HUES6 (cell line): ENCODE measurements at regions not wholly inside any gene's neighbourhood (a gene's known extent, or its start where the extent isn't known, plus 50 kb on each side); places are given as distances from the start of the nearest gene placed in this dataset.

Experiments
- H3K27ac ChIP-seq: 2 replicates; pipeline ENCODE4 v1.7.0; 2013; ENCODE audit warnings: low read depth, mild to moderate bottlenecking, low read length, inconsistent platforms
- H3K27me3 ChIP-seq: 2 replicates; pipeline ENCODE4 v1.6.1; 2013; ENCODE audit warnings: low read length; ENCODE audit not compliant: control insufficient read depth, insufficient read depth
- H3K36me3 ChIP-seq: 2 replicates; pipeline ENCODE4 v1.6.1; 2013; ENCODE audit warnings: low read length; ENCODE audit not compliant: control insufficient read depth, insufficient read depth
- H3K4me1 ChIP-seq: 2 replicates; pipeline ENCODE4 v1.6.1; 2013; ENCODE audit warnings: low read length; ENCODE audit not compliant: control insufficient read depth, insufficient read depth
- H3K4me3 ChIP-seq: 2 replicates; pipeline ENCODE4 v1.5.1; 2013; ENCODE audit warnings: low read depth, low read length
- H3K9ac ChIP-seq: one replicate; pipeline ENCODE4 v1.6.1; 2013; ENCODE audit warnings: mild to moderate bottlenecking, low read length
- H3K9me3 ChIP-seq: 2 replicates; pipeline ENCODE4 v1.6.1; 2013; ENCODE audit warnings: low read depth, low read length; ENCODE audit not compliant: control insufficient read depth, insufficient read depth

DNA sequence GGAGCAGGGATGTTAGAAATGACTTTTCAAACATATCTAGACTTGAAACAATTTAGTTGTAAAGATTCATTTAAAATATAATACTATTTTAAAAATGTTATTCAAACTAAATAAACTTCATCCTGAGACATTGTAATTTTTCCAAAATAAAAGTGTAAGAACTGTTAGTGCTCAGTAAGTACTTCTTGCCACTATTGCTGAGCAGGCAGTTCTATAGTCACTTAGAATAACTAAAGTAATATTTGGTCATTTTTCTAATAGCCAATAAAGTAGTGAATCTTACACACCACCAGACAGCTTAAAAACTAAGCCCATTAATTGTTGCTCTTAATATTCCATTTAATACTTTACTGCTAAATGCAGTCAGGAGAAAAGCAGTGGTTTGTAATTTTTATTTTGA is 1120.0 kb upstream of the CDH10 start:
- Histone ChIP-seq H3K9ac (no peak overlapping the region), H3K36me3 (no peaks in the 10 kb centered on the region), H3K4me1 (no peaks in the 10 kb centered on the region), H3K27ac (no peak overlapping the region), H3K9me3 (peaks cover 11% of the 10 kb centered on the region; the same call in 1 of the 2 replicates), H3K27me3 (no peaks in the 10 kb centered on the region), H3K4me3 (no peak overlapping the region)

DNA sequence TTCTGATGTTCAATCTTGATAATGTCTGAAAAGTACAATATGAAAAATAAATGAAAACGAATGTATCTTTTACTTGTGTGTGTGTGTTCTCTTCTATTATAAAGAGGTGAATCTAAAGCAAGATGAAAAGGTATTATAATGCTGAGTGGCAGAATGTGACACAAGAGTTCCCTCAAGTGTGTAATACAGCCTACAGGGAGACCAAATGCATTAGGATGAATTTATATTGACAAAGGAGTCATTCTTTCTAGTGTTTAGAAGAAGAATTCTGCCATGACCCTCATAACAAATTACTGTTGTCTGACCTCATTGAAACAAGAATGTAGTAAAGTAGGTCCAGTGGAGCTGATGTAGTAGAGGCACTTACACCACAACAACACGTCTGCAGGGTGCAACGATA is 1119.0 kb upstream of the CDH10 start:
- no peaks in the 10 kb centered on the region for H3K36me3 ChIP-seq
- peaks cover 3% of the 10 kb centered on the region; the same call in 1 of the 2 replicates for H3K9me3 ChIP-seq
- no peaks in the 10 kb centered on the region for H3K27me3 ChIP-seq
- H3K27ac ChIP-seq: no peak overlapping the region
- no peak overlapping the region for H3K9ac ChIP-seq
- H3K4me3 ChIP-seq: no peak overlapping the region
- H3K4me1 ChIP-seq: no peaks in the 10 kb centered on the region

DNA sequence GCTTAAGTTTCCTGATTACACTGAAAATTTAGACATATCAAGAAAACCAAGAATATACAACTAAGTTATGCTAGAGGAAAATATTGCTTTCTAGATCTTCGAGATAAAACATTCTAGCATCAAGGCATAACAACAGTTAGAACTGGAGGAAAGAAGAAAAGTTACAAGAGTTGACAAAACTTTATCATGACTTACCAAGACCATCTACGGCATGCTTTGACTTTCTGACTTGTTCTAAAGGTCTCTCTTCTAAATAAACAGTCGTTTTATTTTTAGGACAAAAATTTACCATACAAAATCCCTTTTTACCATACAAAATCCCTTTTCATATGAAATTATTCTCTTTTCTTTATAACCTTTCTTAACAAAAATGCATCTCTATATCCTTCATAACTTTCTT is 1110.1 kb upstream of the CDH10 start:
- Histone ChIP-seq H3K27ac (no peak overlapping the region), H3K9ac (no peak overlapping the region), H3K9me3 (peaks cover 47% of the 10 kb centered on the region), H3K4me1 (no peaks in the 10 kb centered on the region), H3K4me3 (no peak overlapping the region), H3K36me3 (no peaks in the 10 kb centered on the region), H3K27me3 (no peaks in the 10 kb centered on the region)

DNA sequence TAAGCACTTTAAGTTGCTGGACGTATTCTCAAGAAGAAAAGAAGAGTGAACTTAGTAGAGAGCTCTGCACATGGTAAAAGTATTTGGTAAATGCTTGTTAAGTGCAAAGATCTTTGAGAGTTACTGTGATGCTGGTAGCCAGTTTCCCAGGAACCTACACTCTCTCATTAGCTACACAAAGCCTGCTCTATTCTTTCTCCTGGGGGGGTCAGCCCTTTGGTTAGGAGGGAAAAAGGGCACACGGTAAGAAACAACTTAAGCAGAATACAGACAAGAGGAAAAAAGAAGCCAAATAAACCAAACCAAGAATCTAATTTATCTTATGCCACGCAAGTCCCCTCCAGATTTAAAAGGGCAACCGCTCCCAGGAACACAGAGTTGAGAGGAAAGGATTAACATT is 1100.1 kb upstream of the CDH10 start:
- Histone ChIP-seq H3K4me1 (peaks cover 14% of the 10 kb centered on the region), H3K27ac (no peak overlapping the region), H3K36me3 (no peaks in the 10 kb centered on the region), H3K9ac (no peak overlapping the region), H3K4me3 (no peak overlapping the region), H3K27me3 (no peaks in the 10 kb centered on the region), H3K9me3 (0 out of 2 replicates have a peak, but pooled peaks cover 3% of the 10 kb centered on the region)

DNA sequence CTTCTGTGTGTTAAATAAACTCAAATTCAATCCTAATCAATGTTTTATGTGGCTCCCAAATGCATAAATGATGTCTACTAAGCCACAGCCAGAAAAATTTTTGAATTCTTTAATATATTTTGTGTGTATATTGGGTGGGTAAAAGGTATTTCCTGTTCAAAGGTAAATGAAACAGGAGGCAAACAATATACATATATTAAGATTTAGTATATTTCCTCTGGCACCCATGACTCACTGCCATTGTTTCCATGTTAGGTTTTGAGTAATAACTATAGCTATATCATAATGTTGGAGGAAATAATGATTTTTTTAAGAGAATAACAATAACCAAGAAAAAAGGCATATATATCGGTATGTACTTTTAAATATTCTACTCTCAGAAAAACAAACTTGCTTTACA is 1071.9 kb upstream of the CDH10 start:
- Histone ChIP-seq H3K27me3 (no peaks in the 10 kb centered on the region), H3K4me1 (0 out of 2 replicates have a peak, but pooled peaks cover 3% of the 10 kb centered on the region), H3K9me3 (no peaks in the 10 kb centered on the region), H3K9ac (no peak overlapping the region), H3K4me3 (no peak overlapping the region), H3K27ac (no peak overlapping the region), H3K36me3 (no peaks in the 10 kb centered on the region)

DNA sequence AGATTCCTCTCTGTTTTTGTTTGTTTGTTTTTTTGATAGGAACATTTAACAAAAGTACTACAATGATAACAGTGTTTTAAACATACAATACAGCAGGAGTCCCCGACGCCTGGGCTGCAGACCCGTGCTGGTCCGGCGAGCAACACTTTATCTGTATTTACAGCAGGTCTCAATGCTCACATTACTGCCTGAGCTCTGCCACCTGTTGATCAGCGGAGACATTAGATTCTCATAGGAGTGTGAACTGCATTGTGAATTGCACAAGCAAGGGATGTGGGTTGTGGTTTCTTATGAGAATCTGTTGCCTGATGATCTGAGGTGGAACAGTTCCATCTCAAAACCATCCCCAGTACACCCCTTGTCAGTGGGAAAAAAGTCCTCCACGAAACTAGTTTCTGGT is 1068.5 kb upstream of the CDH10 start:
- no peaks in the 10 kb centered on the region for H3K27me3 ChIP-seq
- H3K9ac ChIP-seq: no peak overlapping the region
- peaks cover 11% of the 10 kb centered on the region; the same call in 1 of the 2 replicates for H3K4me1 ChIP-seq
- H3K4me3 ChIP-seq: no peak overlapping the region
- H3K27ac ChIP-seq: no peak overlapping the region
- H3K9me3 ChIP-seq: no peaks in the 10 kb centered on the region
- H3K36me3 ChIP-seq: no peaks in the 10 kb centered on the region

DNA sequence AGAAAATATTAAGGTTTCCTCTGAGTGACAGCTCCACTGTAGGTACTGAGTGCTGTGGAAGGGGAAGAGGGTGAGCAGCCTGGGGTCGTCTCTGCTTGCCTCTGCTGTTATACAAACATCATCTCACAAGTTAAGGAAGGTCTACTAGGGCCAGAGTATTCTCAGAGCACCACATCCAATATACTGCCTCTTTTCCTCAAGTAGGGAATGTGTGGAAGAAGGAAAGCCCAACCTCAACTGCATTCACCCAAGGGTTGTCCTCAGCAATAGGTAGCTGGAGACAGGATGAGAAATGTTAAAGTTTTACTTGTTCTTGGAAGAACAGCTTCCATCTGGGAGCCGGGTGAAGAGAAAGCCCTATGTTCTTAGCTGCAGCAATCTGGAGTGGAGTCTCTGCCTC is 1062.3 kb upstream of the CDH10 start:
- H3K27me3 ChIP-seq: no peaks in the 10 kb centered on the region
- H3K36me3 ChIP-seq: no peaks in the 10 kb centered on the region
- no peak overlapping the region for H3K9ac ChIP-seq
- no peak overlapping the region for H3K27ac ChIP-seq
- H3K4me3 ChIP-seq: no peak overlapping the region
- H3K9me3 ChIP-seq: no peaks in the 10 kb centered on the region
- H3K4me1 ChIP-seq: peaks cover 14% of the 10 kb centered on the region; the same call in 1 of the 2 replicates

DNA sequence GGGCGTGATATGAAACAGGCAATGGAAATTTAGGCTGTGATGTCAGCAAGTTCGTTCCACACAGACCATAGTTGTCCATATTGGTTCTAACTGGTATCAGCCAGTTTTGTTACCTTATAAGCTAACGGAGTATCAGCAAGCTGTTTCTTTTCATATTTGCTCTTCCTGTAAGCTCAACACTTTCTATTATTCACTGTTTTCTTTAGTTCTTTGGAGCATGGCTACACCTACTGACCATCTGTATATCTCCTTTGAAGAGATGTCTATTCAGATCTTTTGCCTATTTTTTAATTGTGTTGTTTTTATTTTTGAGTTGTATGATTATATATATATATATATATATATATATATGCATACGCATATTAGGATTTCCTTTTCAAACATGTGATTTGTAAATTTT is 1057.2 kb upstream of the CDH10 start:
- Histone ChIP-seq H3K27me3 (no peaks in the 10 kb centered on the region), H3K4me3 (no peak overlapping the region), H3K36me3 (no peaks in the 10 kb centered on the region), H3K9ac (no peak overlapping the region), H3K27ac (no peak overlapping the region), H3K4me1 (peaks cover under 1% of the 10 kb centered on the region; the same call in 1 of the 2 replicates), H3K9me3 (no peaks in the 10 kb centered on the region)

DNA sequence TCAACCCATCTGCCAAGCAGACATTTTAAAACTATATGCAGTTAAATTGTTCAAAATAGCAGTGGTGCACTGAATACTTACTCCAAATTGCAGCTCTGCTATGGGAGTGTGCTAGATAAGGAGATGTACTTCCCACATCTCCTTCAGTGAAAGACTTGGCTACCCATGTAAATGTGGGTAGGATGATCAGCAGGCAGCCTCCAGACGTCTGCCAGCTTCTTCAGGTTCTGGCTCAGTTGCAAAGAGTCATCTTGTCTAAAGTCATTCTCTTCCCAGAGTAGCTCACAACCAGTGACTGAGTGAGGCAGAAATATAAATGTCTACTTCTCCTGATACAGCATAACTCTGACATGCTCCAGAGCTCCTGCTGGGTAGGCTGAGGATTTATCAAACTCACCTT is 1050.0 kb upstream of the CDH10 start:
- no peak overlapping the region for H3K4me3 ChIP-seq
- no peak overlapping the region for H3K27ac ChIP-seq
- no peak overlapping the region for H3K9ac ChIP-seq
- H3K27me3 ChIP-seq: no peaks in the 10 kb centered on the region
- H3K36me3 ChIP-seq: no peaks in the 10 kb centered on the region
- no peaks in the 10 kb centered on the region for H3K9me3 ChIP-seq
- H3K4me1 ChIP-seq: no peaks in the 10 kb centered on the region

DNA sequence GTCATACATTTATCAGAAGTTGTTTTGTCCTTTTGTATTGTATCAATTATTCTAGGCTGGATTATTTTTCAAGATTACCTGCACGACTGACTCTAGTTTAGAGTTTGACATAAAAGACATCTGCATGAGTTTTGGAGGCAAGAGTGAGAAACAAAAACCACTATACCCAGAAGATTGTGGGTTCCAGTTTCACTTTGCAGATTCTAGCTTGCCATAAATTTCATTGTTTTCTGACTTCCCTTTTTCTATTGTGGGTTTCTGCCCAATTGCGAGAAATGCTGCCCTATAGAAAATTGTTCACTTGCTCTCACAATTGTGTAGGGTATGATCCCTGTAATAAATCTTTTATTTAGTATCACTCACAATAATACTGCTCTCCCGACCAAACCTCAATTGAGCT is 1043.4 kb upstream of the CDH10 start:
- H3K9me3 ChIP-seq: no peaks in the 10 kb centered on the region
- no peaks in the 10 kb centered on the region for H3K36me3 ChIP-seq
- no peaks in the 10 kb centered on the region for H3K4me1 ChIP-seq
- H3K27ac ChIP-seq: no peak overlapping the region
- no peak overlapping the region for H3K9ac ChIP-seq
- H3K4me3 ChIP-seq: no peak overlapping the region
- H3K27me3 ChIP-seq: no peaks in the 10 kb centered on the region

DNA sequence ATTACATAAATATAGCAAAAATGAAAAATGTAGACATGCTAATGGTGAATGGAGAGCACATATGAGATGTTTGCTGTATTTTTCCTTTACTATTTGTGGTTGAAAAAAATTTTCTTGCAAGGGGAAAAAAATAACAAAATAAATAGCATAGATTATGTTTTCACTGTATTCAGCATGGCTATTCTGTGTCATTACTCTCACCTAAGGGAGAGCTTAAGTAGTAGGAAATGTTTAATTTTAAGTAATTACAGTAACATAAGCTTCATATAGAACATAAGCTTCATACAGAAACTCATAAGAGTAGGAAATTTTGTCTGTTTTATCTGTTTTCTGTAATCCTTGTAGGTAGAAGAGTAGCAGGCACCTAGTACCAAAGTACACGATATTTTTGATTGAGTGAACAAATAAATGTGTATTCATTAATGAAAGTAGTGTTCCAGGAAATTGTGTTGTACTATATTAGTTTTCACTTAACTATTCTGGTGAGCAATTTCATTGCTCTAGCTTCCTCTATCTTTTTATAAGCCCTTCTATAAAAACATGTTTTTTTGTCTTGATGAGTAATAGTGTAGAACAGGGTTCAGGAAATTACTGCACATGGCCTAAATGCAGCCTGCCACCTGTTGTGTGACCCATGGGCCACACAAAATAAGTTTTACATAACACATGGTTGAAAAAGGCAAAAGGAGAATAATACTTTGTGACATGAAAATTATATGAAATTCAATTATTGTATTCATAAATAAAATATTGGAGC is 1025.0 kb upstream of the CDH10 start:
- Histone ChIP-seq H3K4me3 (no peak overlapping the region), H3K4me1 (no peaks in the 10 kb centered on the region), H3K27me3 (no peaks in the 10 kb centered on the region), H3K9ac (no peak overlapping the region), H3K36me3 (no peaks in the 10 kb centered on the region), H3K27ac (no peak overlapping the region), H3K9me3 (no peaks in the 10 kb centered on the region)
